ENCODE measurements at regions not wholly inside any gene's neighbourhood (a gene's known extent, or its start where the extent isn't known, plus 50 kb on each side); places are given as distances from the start of the nearest gene placed in this dataset.
"Not testable (repeated sequence)": the region's sequence is repeated elsewhere in the genome, so short reads cannot be mapped to it uniquely, and the experiment has no call there.

GRCh38 chr11:38562562-38562961 lies 1964.5 kb upstream of the RAG2 start:
- no peak overlapping the region for H3K27ac Mint-ChIP-seq
- H3K4me3 Mint-ChIP-seq: no peak overlapping the region
- no peaks in the 10 kb centered on the region for H3K27me3 Mint-ChIP-seq
- peaks cover 2% of the 10 kb centered on the region for H3K9me3 Mint-ChIP-seq
- no peak for DNase-seq (ENCODE audit: low spot score in 2 of 2)
- no peaks in the 10 kb centered on the region for H3K4me1 Mint-ChIP-seq
- no peak for ATAC-seq (ENCODE audit: low read depth)
- no peaks in the 10 kb centered on the region for H3K36me3 Mint-ChIP-seq

- no peak for DNase-seq (ENCODE audit: low spot score in 2 of 2)
- Mint-ChIP-seq H3K27me3 (no peaks in the 10 kb centered on the region), H3K36me3 (no peaks in the 10 kb centered on the region), H3K4me1 (no peaks in the 10 kb centered on the region), H3K27ac (no peak overlapping the region), H3K9me3 (peaks cover 5% of the 10 kb centered on the region), H3K4me3 (no peak overlapping the region)
- no peak for ATAC-seq (ENCODE audit: low read depth)
Measured at GRCh38 chr11:38553148-38553547, 1955.1 kb upstream of the RAG2 start.

GRCh38 chr11:38547462-38547861 lies 1949.4 kb upstream of the RAG2 start:
- no peak overlapping the region for H3K4me3 Mint-ChIP-seq
- H3K9me3 Mint-ChIP-seq: peaks cover 1% of the 10 kb centered on the region
- H3K27ac Mint-ChIP-seq: no peak overlapping the region
- no peaks in the 10 kb centered on the region for H3K36me3 Mint-ChIP-seq
- H3K27me3 Mint-ChIP-seq: no peaks in the 10 kb centered on the region
- DNase-seq (ENCODE audit: low spot score in 2 of 2) (no peak), ATAC-seq (ENCODE audit: low read depth) (no peak)
- H3K4me1 Mint-ChIP-seq: no peaks in the 10 kb centered on the region

- no peaks in the 10 kb centered on the region for H3K27me3 Mint-ChIP-seq
- no peak for DNase-seq (ENCODE audit: low spot score in 2 of 2)
- no peak overlapping the region for H3K4me3 Mint-ChIP-seq
- H3K27ac Mint-ChIP-seq: no peak overlapping the region
- peaks cover 1% of the 10 kb centered on the region for H3K9me3 Mint-ChIP-seq
- no peaks in the 10 kb centered on the region for H3K36me3 Mint-ChIP-seq
- no peaks in the 10 kb centered on the region for H3K4me1 Mint-ChIP-seq
- no peak for ATAC-seq (ENCODE audit: low read depth)
Measured at GRCh38 chr11:38543986-38544385, 1946.0 kb upstream of the RAG2 start.

GRCh38 chr11:38543311-38543710 lies 1945.3 kb upstream of the RAG2 start:
- Mint-ChIP-seq H3K9me3 (peaks cover 1% of the 10 kb centered on the region), H3K27me3 (no peaks in the 10 kb centered on the region), H3K4me1 (no peaks in the 10 kb centered on the region), H3K36me3 (no peaks in the 10 kb centered on the region), H3K27ac (no peak overlapping the region), H3K4me3 (no peak overlapping the region)
- DNase-seq (ENCODE audit: low spot score in 2 of 2): no peak
- ATAC-seq (ENCODE audit: low read depth): no peak

GRCh38 chr11:38538866-38539680 lies 1941.0 kb upstream of the RAG2 start:
- Mint-ChIP-seq H3K36me3 (no peaks in the 10 kb centered on the region), H3K9me3 (peaks cover 1% of the 10 kb centered on the region), H3K4me3 (no peak overlapping the region), H3K27me3 (no peaks in the 10 kb centered on the region), H3K4me1 (no peaks in the 10 kb centered on the region), H3K27ac (no peak overlapping the region)
- ATAC-seq (ENCODE audit: low read depth): no peak
- DNase-seq (ENCODE audit: low spot score in 2 of 2): no peak

- Mint-ChIP-seq H3K4me1 (no peaks in the 10 kb centered on the region), H3K36me3 (no peaks in the 10 kb centered on the region), H3K27ac (no peak overlapping the region), H3K9me3 (peaks cover 6% of the 10 kb centered on the region), H3K27me3 (no peaks in the 10 kb centered on the region), H3K4me3 (no peak overlapping the region)
- ATAC-seq (ENCODE audit: low read depth) (no peak), DNase-seq (ENCODE audit: low spot score in 2 of 2) (no peak)
Measured at GRCh38 chr11:38530226-38530625, 1932.2 kb upstream of the RAG2 start.

GRCh38 chr11:38524945-38525344 lies 1926.9 kb upstream of the RAG2 start:
- H3K4me1 Mint-ChIP-seq: no peaks in the 10 kb centered on the region
- H3K9me3 Mint-ChIP-seq: peaks cover 12% of the 10 kb centered on the region
- no peak overlapping the region for H3K27ac Mint-ChIP-seq
- H3K36me3 Mint-ChIP-seq: no peaks in the 10 kb centered on the region
- no peaks in the 10 kb centered on the region for H3K27me3 Mint-ChIP-seq
- DNase-seq (ENCODE audit: low spot score in 2 of 2) (no peak), ATAC-seq (ENCODE audit: low read depth) (no peak)
- no peak overlapping the region for H3K4me3 Mint-ChIP-seq

- H3K27ac Mint-ChIP-seq: no peak overlapping the region
- DNase-seq (ENCODE audit: low spot score in 2 of 2) (no peak), ATAC-seq (ENCODE audit: low read depth) (no peak)
- H3K4me1 Mint-ChIP-seq: no peaks in the 10 kb centered on the region
- peaks cover 4% of the 10 kb centered on the region for H3K9me3 Mint-ChIP-seq
- no peak overlapping the region for H3K4me3 Mint-ChIP-seq
- no peaks in the 10 kb centered on the region for H3K27me3 Mint-ChIP-seq
- no peaks in the 10 kb centered on the region for H3K36me3 Mint-ChIP-seq
Measured at GRCh38 chr11:38517991-38518390, 1920.0 kb upstream of the RAG2 start.

GRCh38 chr11:38512830-38513229 lies 1914.8 kb upstream of the RAG2 start:
- not testable (repeated sequence) for H3K9me3 Mint-ChIP-seq; H3K27ac Mint-ChIP-seq; DNase-seq (ENCODE audit: low spot score in 2 of 2); H3K27me3 Mint-ChIP-seq; H3K36me3 Mint-ChIP-seq; ATAC-seq (ENCODE audit: low read depth); H3K4me1 Mint-ChIP-seq; H3K4me3 Mint-ChIP-seq

GRCh38 chr11:38510041-38510440 lies 1912.0 kb upstream of the RAG2 start:
- no peak overlapping the region for H3K27ac Mint-ChIP-seq
- no peaks in the 10 kb centered on the region for H3K27me3 Mint-ChIP-seq
- no peak overlapping the region for H3K4me3 Mint-ChIP-seq
- H3K36me3 Mint-ChIP-seq: no peaks in the 10 kb centered on the region
- H3K9me3 Mint-ChIP-seq: peaks cover 2% of the 10 kb centered on the region
- H3K4me1 Mint-ChIP-seq: no peaks in the 10 kb centered on the region
- DNase-seq (ENCODE audit: low spot score in 2 of 2) (no peak), ATAC-seq (ENCODE audit: low read depth) (no peak)

- DNase-seq (ENCODE audit: low spot score in 2 of 2): no peak
- no peak for ATAC-seq (ENCODE audit: low read depth)
- Mint-ChIP-seq H3K4me3 (no peak overlapping the region), H3K4me1 (no peaks in the 10 kb centered on the region), H3K27me3 (no peaks in the 10 kb centered on the region), H3K27ac (no peak overlapping the region), H3K9me3 (peaks cover 5% of the 10 kb centered on the region), H3K36me3 (no peaks in the 10 kb centered on the region)
Measured at GRCh38 chr11:38503876-38504275, 1905.8 kb upstream of the RAG2 start.

GRCh38 chr11:38498721-38499120 lies 1900.7 kb upstream of the RAG2 start:
- Mint-ChIP-seq H3K27ac (no peak overlapping the region), H3K9me3 (peaks cover 8% of the 10 kb centered on the region), H3K36me3 (no peaks in the 10 kb centered on the region)

GRCh38 chr11:38491986-38492385 lies 1894.0 kb upstream of the RAG2 start:
- H3K27ac Mint-ChIP-seq: no peak overlapping the region
- no peaks in the 10 kb centered on the region for H3K27me3 Mint-ChIP-seq
- ATAC-seq (ENCODE audit: low read depth) (no peak), DNase-seq (ENCODE audit: low spot score in 2 of 2) (no peak)
- H3K4me3 Mint-ChIP-seq: no peak overlapping the region
- no peaks in the 10 kb centered on the region for H3K36me3 Mint-ChIP-seq
- H3K4me1 Mint-ChIP-seq: no peaks in the 10 kb centered on the region
- H3K9me3 Mint-ChIP-seq: peaks cover 11% of the 10 kb centered on the region

More at GRCh38 chr11:38498721-38499120, 1900.7 kb upstream of the RAG2 start:
- ATAC-seq (ENCODE audit: low read depth) (no peak), DNase-seq (ENCODE audit: low spot score in 2 of 2) (no peak)
- Mint-ChIP-seq H3K4me1 (no peaks in the 10 kb centered on the region), H3K4me3 (no peak overlapping the region), H3K27me3 (no peaks in the 10 kb centered on the region)

- no peak overlapping the region for H3K27ac Mint-ChIP-seq
- H3K27me3 Mint-ChIP-seq: no peaks in the 10 kb centered on the region
- no peaks in the 10 kb centered on the region for H3K4me1 Mint-ChIP-seq
Measured at GRCh38 chr11:38481391-38481790, 1883.4 kb upstream of the RAG2 start.

More at GRCh38 chr11:38481391-38481790, 1883.4 kb upstream of the RAG2 start:
- H3K4me3 Mint-ChIP-seq: no peak overlapping the region
- H3K36me3 Mint-ChIP-seq: no peaks in the 10 kb centered on the region
- H3K9me3 Mint-ChIP-seq: peaks cover 8% of the 10 kb centered on the region
- ATAC-seq (ENCODE audit: low read depth): no peak
- DNase-seq (ENCODE audit: low spot score in 2 of 2): no peak

Measured in memory B cell (primary cell).